Right lobe of liver (tissue), 6 donors: ENCODE measurements at regions not wholly inside any gene's neighbourhood (a gene's known extent, or its start where the extent isn't known, plus 50 kb on each side); places are given as distances from the start of the nearest gene placed in this dataset.

Experiments used
- ATAC-seq, 4 donors: fragments of 200-7000 bp; cut with Tn5 transposase; one replicate each; pipeline ENCODE4 v1.9.1; 2020; ENCODE audit warnings: mild to moderate bottlenecking in 4 of 4, moderate library complexity in 4 of 4
- DNase-seq, 3 donors: peaks; one replicate each; pipeline ENCODE4 v3.0.0-alpha.2; 2020
- H3K27ac ChIP-seq, 3 donors: fragments of 200-600 bp; one replicate each; pipeline ENCODE4 v1.8.0; 2022
- H3K27me3 ChIP-seq, 2 donors: fragments of 200-600 bp; one replicate each; pipeline ENCODE4 v1.8.0; 2022
- H3K36me3 ChIP-seq, 4 donors: fragments of 200-600 bp; sonication (generic) in 1 of 4; one replicate each; pipeline versions ENCODE4 v1.5.1 to v1.8.0; 2017 to 2022; ENCODE audit warnings: control low read depth in 1 of 4
- H3K4me1 ChIP-seq, 4 donors: fragments of 200-600 bp; sonication (generic) in 1 of 4; one replicate each; pipeline versions ENCODE4 v1.5.1 to v1.8.0; 2017 to 2022; ENCODE audit warnings: control low read depth in 1 of 4
- H3K4me3 ChIP-seq, 3 donors: fragments of 200-600 bp; one replicate each; pipeline ENCODE4 v1.8.0; 2022
- H3K9me3 ChIP-seq, 4 donors: fragments of 200-600 bp; sonication (generic) in 1 of 4; one replicate each; pipeline versions ENCODE4 v1.5.1 to v1.8.0; 2017 to 2022; ENCODE audit warnings: control low read depth in 1 of 4
- POLR2A ChIP-seq: fragments of 450-650 bp; IDR thresholded peaks from one replicate; pipeline ENCODE4 v1.6.1; 2017; ENCODE audit warnings: antibody characterized with exemption, mild to moderate bottlenecking
- WGBS: methylation state at CpG from one replicate; pipeline ENCODE4 v1.1.6; 2018; ENCODE audit warnings: low coverage, low lambda C conversion rate; ENCODE audit not compliant: insufficient coverage; ENCODE audit errors: missing lambda C conversion rate; 5-methylcytosine and 5-hydroxymethylcytosine counted together
- intact Hi-C, 2 donors: fragments of 100-400 bp; cut with DNase I; formaldehyde crosslinking; loops; one replicate each; pipeline versions ENCODE4 v1.11.2 to v1.14.1; 2022
- TF ChIP-seq, protein P1 (sequence below), 4 donors: fragments of 200-600 bp in 3 of 4; fragments of 450-650 bp in 1 of 4; IDR thresholded peaks; one replicate each; pipeline versions ENCODE4 v1.5.1 to v1.8.0; 2016 to 2022; ENCODE audit warnings: antibody characterized with exemption in 4 of 4, mild to moderate bottlenecking in 2 of 4
- donor health status: DM: no; HTN: yes; CAD: no.
- donor health status: DM: no; HTN: no; CAD: no.
- donor health status: DM: no; HTN: no; CAD: no.
- donor health status: DM: no; HTN: yes; CAD: no.
- donor health status: DM: no; HTN: yes; CAD: no.

DNA sequence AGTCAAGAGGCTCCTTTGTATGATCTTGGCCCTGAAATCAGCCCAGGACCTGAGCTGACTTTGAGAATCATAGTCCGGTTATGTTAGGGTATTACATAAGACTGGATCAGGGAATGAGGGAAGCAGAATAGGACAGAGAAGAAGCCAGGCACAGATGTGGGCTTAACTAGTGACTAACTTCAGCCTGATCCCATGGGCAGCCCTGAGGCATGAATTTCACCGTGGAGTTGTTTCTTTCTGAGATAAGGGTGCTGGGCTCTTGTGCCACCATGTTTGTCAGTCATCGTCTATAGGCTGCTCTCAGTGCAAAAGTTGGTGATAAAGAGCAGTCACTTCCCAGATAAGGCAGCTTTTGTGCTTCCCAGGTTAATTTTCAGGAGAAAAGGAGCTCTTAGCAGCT is 544.7 kb upstream of the SPTLC3 start:
- intact Hi-C loops: no loop called here
- no peak for TF ChIP-seq POLR2A
- TF ChIP-seq, protein P1, sequence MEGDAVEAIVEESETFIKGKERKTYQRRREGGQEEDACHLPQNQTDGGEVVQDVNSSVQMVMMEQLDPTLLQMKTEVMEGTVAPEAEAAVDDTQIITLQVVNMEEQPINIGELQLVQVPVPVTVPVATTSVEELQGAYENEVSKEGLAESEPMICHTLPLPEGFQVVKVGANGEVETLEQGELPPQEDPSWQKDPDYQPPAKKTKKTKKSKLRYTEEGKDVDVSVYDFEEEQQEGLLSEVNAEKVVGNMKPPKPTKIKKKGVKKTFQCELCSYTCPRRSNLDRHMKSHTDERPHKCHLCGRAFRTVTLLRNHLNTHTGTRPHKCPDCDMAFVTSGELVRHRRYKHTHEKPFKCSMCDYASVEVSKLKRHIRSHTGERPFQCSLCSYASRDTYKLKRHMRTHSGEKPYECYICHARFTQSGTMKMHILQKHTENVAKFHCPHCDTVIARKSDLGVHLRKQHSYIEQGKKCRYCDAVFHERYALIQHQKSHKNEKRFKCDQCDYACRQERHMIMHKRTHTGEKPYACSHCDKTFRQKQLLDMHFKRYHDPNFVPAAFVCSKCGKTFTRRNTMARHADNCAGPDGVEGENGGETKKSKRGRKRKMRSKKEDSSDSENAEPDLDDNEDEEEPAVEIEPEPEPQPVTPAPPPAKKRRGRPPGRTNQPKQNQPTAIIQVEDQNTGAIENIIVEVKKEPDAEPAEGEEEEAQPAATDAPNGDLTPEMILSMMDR (IDR thresholded peaks at IDR 0.05): no peak
- H3K27me3 ChIP-seq: no peaks in the 10 kb centered on the region
- no peaks in the 10 kb centered on the region for H3K9me3 ChIP-seq
- H3K36me3 ChIP-seq: no peaks in the 10 kb centered on the region
- WGBS: 52% methylated on average over 2 of the region's 3 CpGs
- no peak overlapping the region for H3K4me3 ChIP-seq
- DNase-seq (no peak), ATAC-seq (no peak)
- no peak overlapping the region for H3K27ac ChIP-seq
- no peaks in the 10 kb centered on the region for H3K4me1 ChIP-seq

DNA sequence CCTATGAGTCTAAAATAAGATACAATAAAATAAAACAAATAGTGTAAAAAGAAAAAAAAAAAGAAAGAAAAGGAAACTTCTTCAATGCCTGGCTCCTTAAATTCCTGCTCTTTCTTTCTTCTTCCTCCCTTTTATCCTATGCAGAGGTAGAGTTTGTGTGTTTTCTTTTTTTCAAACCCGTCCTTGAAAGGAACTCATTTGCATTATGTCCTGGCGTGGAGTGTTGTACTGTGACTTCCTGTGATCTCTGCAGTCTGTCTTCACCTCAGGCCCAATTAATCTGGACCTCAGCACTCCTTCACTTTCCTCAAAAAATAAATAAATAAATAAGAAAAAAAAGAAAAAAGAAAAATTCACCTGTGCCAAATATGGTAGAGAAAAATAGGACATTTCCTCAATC is 541.9 kb upstream of the SPTLC3 start:
- H3K4me3 ChIP-seq: no peak overlapping the region
- H3K4me1 ChIP-seq: no peaks in the 10 kb centered on the region
- H3K27ac ChIP-seq: no peak overlapping the region
- WGBS: 42% methylated on average over 2 of the region's 2 CpGs
- no peaks in the 10 kb centered on the region for H3K36me3 ChIP-seq
- H3K27me3 ChIP-seq: no peaks in the 10 kb centered on the region
- TF ChIP-seq, protein P1 (IDR thresholded peaks at IDR 0.05): no peak
- no peak for TF ChIP-seq POLR2A
- H3K9me3 ChIP-seq: no peaks in the 10 kb centered on the region
- DNase-seq (no peak), ATAC-seq (no peak)
- intact Hi-C loops: no loop called here

DNA sequence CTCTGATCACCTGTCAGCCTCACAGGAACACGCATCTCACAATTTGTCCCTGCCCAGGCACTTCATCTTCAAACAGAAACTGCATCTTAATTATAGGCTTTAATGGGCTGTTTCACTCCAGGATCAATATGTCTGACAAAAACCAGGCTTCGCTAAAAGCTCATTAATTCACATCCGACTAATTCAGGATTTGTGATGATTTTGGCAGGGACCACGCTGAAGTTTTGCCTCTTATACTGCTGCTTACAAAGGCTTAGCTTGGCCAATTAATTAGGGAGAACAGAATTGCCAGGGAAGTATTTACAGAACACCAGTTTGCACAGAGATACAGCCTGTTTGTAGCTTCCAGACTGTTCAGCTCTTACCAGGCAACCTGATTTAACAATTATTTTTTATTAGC is 541.0 kb upstream of the SPTLC3 start:
- Histone ChIP-seq H3K4me1 (no peaks in the 10 kb centered on the region), H3K36me3 (no peaks in the 10 kb centered on the region), H3K27ac (no peak overlapping the region), H3K9me3 (no peaks in the 10 kb centered on the region), H3K4me3 (no peak overlapping the region), H3K27me3 (no peaks in the 10 kb centered on the region)
- DNase-seq (no peak), ATAC-seq (no peak)
- no peak for TF ChIP-seq POLR2A
- TF ChIP-seq, protein P1 (IDR thresholded peaks at IDR 0.05): no peak
- intact Hi-C loops: no loop called here
- 43% methylated on average over 4 of the region's 4 CpGs for WGBS

DNA sequence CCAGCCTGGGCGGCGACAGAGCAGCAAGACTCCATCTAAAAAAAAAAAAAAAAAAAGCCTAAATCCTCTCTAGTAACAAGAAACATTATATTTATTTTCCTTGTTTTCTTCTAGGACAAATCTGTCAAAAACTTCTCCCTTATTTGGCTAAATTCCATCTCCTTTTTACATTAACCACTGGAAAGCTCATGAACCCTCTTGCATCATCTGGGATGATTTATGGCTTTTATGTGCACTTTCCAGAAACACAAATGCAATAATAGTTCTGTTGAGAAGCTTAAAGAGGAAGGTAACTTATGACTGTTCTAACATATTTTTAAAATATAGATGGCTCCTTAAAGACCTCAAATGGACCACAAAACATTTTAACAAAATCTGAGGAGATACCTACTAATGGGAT is 526.1 kb upstream of the SPTLC3 start:
- Histone ChIP-seq H3K27ac (no peak overlapping the region), H3K4me1 (no peaks in the 10 kb centered on the region), H3K9me3 (no peaks in the 10 kb centered on the region), H3K27me3 (no peaks in the 10 kb centered on the region), H3K4me3 (no peak overlapping the region), H3K36me3 (no peaks in the 10 kb centered on the region)
- WGBS: 67% methylated on average over 1 of the region's 2 CpGs
- no peak for DNase-seq
- intact Hi-C loops: no loop called here
- TF ChIP-seq POLR2A: no peak
- TF ChIP-seq, protein P1 (IDR thresholded peaks at IDR 0.05): no peak
- no peak for ATAC-seq

DNA sequence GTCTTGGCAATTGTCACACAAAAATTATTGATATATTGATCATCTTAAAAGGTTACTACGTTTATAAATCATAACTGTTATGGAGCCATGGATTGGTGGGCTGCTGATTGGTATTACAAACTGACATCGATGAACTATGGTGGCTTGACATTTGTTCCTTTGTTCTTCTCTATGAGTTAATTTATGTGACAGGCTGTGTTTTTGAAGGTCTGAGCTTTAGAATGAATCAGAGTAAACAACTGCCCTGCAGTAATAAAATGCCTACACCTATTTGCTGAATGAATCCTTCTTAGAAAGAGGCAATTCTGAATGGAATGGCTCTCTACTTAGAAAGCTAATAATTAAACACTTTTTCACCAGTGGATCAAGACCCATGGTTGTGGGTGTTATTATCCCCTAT is 506.3 kb upstream of the SPTLC3 start:
- DNase-seq (no peak), ATAC-seq (no peak)
- Histone ChIP-seq H3K36me3 (no peaks in the 10 kb centered on the region), H3K27ac (no peak overlapping the region), H3K27me3 (no peaks in the 10 kb centered on the region), H3K4me3 (no peak overlapping the region), H3K4me1 (no peaks in the 10 kb centered on the region), H3K9me3 (no peaks in the 10 kb centered on the region)
- WGBS: 58% methylated on average over 2 of the region's 2 CpGs
- intact Hi-C loops: no loop called here
- TF ChIP-seq POLR2A: no peak
- TF ChIP-seq, protein P1 (IDR thresholded peaks at IDR 0.05): no peak
